Keratinocyte (primary cell): ENCODE measurements at regions not wholly inside any gene's neighbourhood (a gene's known extent, or its start where the extent isn't known, plus 50 kb on each side); places are given as distances from the start of the nearest gene placed in this dataset.

Experiments
- CTCF ChIP-seq, 3 experiments: IDR thresholded peaks in 1 of 3; conservative IDR thresholded peaks in 1 of 3; optimal IDR thresholded peaks in 1 of 3; 2 replicates in 2 of 3; 3 replicates in 1 of 3; pipeline versions ENCODE3 to v1.5.1; 2011; ENCODE audit warnings: low read length in 3 of 3, mild to moderate bottlenecking in 3 of 3, moderate library complexity in 2 of 3, control low read depth in 1 of 3, inconsistent platforms in 1 of 3; ENCODE audit not compliant: insufficient read depth in 2 of 3; ENCODE audit errors: extremely low read depth in 1 of 3
- EZH2 ChIP-seq: IDR thresholded peaks from one replicate; pipeline ENCODE4 v1.6.1; 2012; ENCODE audit warnings: inconsistent platforms, mild to moderate bottlenecking, low read length, moderate library complexity

GRCh38 chr4:100826808-100827548 lies 309.2 kb upstream of the EMCN start:
- no peak for TF ChIP-seq EZH2
- TF ChIP-seq CTCF (optimal IDR thresholded peaks at IDR 0.05 in 1 of 3, IDR thresholded peaks at IDR 0.05 in 1 of 3, conservative IDR thresholded peaks at IDR 0.05 in 1 of 3; ENCODE audit: extremely low read depth in 1 of 3, insufficient read depth in 2 of 3, low read length in 3 of 3): no peak
